NCI-H1092 treated with DMSO at 0.1 percent for 48 hours (cell line): ENCODE measurements at regions not wholly inside any gene's neighbourhood (a gene's known extent, or its start where the extent isn't known, plus 50 kb on each side); places are given as distances from the start of the nearest gene placed in this dataset.
"Not testable (repeated sequence)": the region's sequence is repeated elsewhere in the genome, so short reads cannot be mapped to it uniquely, and the experiment has no call there.

Experiments used
- DNase-seq: peaks from one replicate; lab custom pipeline; 2025; lab: John Stamatoyannopoulos, UW

DNA sequence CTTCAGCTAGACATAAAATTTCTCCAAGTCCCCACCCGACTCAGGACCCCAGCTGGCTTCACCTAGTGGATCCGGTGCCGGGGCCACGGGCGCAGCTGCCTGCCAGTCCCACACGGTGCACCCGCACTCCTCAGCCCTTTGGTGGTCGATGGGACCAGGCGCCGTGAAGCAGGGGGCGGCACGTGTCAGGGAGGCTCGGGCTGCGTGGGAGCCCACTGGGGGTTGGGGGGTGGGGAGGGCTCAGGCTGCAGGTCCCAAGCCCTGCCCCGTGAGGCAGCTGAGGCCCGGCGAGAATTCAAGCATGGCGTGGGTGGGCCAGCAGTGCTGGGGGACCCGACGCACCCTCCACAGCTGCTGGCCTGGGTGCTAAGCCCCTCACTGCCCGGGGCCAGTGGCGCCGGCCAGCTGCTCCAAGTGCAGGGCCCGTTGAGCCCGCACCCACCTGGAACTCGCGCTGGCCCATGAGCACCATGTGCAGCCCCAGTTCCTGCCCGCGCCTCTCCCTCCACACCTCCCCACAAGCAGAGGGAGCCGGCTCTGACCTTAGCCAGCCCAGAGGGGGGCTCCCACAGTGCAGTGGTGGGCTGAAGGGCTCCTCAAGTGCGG is 747.0 kb downstream of the FAM181B start:
- DNase-seq: no peak

DNA sequence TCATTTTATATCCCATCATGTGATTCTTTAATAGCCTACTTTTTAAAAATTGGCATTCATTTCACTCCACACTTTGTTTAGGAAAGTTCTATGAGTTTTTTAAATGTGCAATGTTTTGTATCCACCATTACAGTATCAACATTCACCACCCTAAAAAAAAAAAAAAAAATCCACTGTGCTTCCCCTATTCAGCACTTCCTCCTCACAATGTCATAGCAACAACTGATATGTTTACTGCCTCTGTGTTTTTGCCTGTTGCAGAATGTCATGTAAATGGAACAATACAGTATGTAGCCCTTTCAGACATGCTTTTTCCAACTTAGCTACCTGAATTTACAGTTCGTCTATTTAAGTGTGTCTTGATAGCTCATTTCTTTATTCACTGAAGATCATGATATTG is 754.2 kb downstream of the FAM181B start:
- DNase-seq: no peak

DNA sequence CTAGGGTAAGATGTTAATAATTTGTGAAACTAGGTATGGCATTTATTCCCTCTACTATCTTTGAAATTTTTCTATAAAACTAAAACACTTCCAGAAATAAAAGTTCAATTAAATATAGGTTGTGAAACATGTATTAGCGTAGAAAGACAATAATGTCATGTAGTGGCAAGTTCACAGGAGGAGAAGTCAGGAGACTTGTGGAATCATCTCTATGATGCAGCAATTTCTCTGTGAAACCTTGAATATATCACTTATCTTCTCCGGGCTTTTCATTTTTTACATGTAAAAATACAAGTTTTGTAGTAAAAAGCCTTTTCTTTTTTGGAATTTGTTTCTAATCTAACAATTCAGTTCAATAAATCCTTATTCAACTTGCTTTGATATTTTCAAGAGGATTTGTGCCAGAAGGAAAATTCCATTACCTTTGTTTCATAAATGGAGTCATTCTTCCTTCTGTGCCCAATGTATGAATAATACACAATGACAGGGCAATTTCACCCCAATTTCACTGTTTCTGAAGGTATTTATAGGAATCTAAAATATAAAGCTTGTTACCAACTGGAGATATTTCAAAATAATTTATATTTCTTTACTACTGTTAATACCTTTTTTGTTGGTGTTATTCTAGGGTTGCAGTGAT is 758.3 kb downstream of the FAM181B start:
- no peak for DNase-seq

DNA sequence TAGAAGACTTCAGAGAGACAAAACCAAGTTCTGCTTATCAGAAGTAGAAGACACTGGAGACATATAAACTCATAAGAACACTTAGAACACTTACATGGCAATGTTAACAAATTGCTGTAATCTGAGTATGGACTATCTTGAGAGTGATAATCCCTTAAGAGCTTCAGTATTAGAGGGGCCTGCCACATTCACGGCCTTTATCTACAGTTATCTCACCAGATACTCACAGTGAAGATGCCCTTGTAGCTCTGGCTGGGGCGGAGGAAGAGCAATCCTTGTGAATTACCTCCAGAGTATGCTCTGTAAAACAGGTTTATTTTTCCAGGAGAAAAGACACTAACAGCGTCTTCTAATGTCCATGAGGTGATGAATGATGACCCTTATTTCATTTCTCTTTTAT is 762.8 kb downstream of the FAM181B start:
- DNase-seq: no peak

DNA sequence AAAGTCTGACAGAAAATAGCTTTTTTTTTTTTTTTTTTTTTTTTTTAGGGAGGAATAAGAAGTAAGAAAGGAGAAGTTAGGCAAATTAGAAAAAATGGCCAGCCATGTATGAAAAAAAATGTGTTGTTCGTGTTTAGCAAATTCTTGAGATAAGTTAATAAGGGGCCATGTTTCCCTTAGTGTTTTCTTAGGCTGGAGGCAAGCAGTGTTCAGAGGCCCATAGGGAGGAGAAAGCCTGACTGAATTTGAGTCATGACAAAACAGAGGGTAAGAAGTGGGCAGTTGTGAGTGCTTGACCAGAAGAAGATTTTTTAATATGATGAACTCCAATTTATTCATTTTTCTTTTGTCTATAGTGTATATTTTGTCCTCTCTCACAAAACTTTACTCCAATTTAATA is 766.4 kb downstream of the FAM181B start:
- no peak for DNase-seq

DNA sequence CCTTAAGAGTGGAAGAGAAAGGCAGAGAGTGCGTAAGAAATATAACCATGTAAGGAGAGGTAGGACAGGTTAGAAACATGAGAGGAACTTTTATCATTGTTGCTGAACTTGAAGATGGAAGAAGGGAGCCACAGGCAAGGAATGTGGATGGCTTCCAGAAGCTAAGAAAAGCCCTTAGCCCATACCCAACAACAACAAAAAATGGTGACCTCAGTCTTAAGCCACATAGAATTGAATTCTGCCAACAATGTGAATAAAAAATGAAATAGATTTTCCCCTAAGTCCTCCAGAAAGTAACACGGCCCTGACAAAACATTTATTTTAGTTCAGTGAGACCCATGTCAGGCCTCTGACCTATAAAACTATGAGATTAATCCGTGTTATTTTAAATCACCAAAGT is 767.3 kb downstream of the FAM181B start:
- DNase-seq: no peak

DNA sequence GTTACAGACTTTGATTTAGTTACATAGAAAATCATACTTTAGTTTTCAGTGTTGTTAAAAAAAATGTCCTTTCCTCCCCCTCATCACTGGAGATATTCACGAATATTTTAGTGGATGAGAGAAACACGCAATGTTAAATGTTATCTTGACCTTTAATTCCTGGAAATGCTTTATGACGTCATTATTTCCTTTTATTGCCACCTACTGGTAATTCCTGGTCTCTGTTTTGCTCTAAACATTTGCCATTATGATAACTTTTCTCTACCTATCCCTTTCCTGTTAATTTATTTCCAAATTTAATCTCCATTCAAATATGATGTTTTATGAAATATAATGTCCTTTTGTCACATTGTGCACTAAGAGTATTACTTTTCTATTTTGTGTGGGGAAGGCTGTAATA is 770.6 kb downstream of the FAM181B start:
- no peak for DNase-seq

DNA sequence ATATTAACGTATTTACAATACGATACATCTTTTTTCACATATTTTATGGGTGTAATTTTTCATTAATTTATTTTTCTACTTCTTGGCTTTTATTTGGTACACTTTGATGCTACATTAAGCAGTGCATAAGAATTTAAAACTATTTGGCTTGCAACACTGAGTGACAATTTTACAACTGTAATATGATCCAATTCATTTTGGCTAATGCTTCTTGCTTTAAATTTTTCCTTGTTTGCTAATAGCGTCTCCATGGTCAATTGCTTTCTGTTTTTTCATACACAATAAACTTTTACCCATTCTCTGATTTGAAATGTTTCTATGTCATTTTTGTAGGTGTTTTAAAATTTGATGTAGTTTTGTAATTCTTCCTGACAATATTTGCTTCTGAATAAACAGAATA is 773.2 kb downstream of the FAM181B start:
- DNase-seq: no peak

DNA sequence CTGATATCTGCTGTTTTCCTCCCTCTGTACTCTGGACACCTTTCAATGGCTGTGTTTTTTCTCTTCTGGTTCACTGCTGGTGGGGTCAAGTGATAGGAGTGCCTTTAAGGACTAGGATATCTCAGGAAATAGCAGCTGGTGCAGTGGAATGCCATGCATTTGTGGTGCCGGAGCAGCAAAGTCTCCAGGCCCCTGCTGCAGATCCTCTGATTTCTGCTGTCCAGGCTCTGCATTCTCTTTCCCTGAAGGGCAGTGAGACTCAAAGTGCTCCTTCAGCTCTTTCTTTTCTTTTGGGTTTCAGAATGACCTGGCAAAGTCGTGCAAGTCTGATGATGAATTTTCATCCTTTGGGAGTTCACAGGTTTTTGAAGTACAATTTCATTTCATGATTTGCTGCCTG is 774.3 kb downstream of the FAM181B start:
- DNase-seq: no peak

DNA sequence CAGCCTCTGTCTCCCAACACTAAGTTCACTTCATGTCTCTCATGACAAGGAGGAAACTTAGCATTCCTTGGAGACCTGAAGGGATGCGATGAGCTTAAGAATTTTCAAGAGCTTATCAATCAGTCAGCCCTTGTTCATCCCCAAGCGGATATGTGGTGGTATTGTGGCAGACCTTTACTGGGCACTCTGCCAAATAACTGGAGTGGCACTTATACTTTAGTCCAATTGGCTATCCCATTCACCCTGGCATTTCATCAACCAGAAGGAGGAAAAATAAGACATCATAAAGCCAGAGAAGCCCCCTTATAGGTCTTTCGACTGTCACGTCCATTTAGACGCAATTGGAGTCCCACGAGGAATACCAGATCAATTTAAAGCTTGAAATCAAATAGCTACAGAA is 779.4 kb downstream of the FAM181B start:
- not testable (repeated sequence) for DNase-seq

DNA sequence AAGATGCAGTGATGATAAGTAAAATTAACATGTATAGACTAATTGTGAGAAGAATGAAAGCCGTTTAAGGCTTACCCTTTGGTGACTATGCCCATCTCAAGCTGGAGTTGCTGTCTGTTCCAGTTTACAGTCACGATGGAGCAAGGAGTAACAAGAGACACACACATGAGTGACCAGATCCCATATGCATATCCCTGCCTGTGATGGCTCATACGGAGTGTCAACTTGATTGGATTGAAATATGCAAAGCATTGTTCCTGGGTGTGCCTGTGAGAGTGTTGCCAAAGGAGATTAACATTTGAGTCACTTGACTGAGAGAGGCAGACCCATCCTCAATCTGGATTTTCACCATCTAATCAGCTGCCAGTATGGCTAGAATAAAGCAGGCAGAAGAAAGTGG is 786.8 kb downstream of the FAM181B start:
- no peak for DNase-seq

DNA sequence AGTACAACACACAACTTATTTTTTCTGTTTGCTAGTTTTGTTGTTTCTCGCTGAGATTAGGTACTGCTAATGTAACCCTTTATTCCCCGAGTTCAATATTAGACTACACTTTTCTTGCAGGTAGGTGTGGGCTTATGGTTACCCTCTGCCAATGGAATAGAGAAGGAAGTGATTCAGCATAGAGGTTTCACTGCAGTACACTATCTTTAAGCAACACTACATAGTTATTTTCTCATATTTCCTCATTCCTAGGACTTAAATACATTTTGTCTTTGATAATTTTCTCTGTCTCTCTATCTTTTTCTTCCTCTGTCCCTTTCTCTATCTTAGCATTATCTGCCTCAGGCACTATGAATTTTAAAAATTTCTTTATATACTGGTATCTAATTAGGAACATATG is 791.0 kb downstream of the FAM181B start:
- DNase-seq: no peak

DNA sequence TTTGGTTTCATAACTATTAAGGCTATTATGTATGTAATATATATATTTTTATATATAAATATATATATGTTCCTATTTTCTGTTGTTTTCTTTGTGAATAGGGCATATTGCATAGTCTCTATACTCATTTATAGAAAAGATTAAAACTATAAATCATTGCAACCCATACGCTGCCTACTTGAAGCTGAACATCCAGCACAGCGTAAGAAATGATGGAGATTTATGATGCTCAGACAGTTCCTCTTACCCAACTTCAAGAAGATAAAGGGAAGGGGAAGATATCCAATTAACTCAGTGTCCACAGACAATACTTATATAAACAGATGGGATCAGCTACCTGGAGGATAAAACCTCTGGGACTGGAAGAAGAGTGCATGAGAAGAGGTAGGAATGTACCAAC is 791.7 kb downstream of the FAM181B start:
- no peak for DNase-seq

DNA sequence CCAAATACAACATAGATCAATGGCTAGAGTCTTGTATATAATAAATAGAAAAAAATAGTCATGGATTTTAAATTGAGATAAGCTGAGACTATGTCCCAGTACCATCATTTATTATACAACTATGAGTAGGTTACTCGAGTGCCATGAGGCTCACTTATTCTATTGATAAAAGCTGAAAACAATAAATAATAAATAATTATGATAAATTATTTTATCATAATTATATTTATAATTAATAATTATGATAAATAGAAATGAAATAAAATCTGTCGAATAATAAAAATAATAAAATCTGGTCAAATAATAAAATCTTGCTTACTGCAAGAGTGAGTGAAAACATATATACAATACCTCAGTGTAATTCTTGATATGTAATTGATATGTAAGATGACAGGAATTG is 801.4 kb downstream of the FAM181B start:
- no peak for DNase-seq

DNA sequence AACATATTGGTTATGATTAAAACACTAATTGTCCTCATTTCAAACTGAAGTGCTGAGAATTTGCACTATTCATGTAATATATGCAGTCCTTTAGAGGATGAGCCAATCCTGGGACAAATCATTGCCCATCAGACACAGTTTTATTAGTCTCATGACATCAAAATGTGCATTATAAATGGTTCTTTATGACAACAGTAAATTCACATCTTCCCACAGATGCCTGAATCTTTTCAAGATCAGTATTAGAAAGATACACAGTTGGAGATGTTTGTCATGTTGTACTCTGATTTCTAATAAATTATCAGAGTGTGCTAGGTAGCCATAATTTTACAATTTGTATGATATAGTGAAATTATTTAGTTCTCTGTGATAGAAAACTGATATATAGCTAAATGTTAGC is 813.5 kb downstream of the FAM181B start:
- no peak for DNase-seq

DNA sequence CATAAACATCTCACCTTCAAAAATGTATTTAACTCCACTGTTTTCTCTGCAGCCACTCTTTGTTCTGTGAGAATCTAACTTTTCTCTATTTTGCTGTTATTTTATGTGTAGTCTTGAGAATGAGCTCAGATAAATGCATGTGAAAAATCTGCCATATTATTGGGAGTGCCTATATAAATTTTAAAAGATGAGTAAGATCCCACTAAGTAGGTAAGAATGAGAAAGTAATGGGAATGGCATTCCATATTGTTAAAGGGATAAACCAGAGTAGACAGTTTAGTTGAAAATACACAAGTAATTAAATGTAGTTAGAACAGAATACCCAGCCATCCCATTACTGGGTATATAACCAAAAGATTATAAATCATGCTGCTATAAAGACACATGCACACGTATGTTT is 817.2 kb downstream of the FAM181B start:
- no peak for DNase-seq

DNA sequence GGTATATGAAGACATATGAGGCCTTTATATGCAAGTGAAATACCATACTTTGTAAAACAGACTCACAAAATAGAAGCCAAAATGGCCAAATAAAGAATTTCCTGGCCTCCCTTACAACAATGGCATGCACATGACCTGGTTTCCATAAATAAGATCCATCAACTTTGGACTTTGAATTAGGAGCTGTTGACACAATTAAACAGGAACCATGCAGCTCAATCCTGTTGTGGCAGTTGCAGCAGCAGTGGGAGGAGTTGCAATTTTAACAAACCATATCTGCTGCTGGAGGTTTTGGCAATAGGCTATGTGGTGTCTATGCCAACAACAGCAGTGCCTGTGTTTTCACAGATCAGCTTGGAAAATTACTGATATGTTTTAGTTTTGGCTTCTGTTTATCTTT is 818.6 kb downstream of the FAM181B start:
- no peak for DNase-seq

DNA sequence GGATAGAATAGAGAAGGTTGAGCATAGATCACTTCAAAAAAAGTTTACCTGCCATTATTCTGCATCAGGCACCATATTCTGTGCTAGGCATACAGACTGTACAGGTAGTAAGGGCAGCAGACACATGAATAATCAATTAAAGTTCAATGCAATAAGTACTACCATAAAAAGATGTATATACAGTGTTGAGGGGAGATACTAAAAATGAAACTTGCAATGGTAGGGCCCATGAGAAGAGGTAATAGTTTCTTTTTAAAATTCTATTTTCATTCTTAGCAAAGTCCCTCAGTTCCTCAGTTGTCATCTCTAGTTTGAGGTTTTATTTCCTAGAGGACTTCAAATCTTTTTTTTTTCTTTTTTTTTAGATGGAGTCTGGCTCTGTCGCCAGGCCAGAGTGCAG is 819.9 kb downstream of the FAM181B start:
- DNase-seq: no peak

DNA sequence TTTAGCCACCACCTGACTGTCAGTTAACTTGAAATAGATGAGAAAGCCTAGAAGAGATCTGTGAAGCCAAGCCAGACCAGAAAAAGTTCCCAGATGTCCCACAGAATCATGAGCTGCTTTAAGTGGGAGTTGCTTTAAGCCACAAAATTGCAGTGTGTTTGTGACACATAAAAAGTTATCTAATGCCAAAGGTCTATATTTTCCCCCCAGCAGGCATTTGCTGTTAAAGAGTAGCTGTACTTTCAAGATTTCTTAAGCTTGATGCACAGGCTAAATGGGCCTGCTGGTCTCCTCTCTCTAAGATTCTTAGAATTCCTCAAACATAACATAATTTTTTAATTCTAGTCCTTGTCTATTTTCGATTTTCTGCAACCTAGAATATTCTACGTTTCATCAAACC is 825.7 kb downstream of the FAM181B start:
- no peak for DNase-seq

DNA sequence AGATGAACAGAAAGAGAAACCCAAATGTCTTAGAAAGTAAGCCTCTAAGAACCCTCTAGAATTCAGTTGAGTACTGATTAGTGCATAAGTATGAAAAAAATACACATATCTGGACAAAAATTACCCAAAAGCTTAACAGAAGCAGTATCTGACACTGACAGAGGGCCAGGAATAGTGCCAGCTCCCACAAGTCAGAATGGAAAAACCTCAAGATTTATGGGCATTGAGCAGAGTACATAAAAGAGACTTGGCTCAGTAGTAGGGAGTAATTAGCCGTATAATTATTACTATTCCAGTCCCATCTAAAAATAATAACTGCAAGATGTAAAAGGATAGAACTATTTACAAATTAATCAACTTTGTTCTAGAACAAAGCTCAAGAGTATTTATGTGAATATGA is 834.5 kb downstream of the FAM181B start:
- DNase-seq: no peak

DNA sequence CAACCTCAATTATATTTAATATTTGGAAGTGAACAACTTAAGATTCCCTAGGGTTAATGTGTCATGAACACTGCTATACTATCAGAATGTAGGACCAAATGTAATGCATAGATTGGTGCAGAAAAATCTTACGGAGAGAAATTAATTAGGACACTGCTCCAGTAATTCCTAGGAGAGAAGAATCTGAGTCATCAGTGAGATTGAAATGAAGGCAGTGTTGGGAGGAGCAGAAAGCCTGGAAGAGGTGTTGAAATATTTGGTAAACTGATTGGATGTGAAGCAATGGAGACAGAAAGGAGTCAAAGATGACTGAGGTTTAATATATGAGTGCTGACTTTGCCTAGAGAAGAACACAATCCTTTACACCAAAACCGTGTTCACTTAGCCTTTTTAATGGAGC is 836.0 kb downstream of the FAM181B start:
- DNase-seq: no peak

DNA sequence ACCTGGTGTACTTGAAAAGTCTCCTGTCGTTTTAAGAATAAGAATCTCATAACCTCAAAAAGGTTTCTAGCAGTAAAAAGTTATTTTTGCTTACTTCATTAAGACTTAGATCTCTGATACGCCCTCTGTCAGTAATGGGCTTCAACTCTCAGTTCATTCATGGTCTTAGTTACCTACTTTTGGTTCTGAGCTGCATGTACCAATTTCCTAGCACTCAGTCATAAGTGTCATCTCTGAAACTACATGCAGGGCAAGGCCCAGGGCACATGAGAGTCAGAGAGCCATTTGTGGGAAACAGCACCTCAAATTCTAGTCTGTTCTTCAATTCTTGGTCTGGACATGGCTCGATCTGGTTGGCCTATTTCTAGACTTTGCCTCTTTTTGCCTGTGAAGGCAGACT is 838.4 kb downstream of the FAM181B start:
- no peak for DNase-seq

DNA sequence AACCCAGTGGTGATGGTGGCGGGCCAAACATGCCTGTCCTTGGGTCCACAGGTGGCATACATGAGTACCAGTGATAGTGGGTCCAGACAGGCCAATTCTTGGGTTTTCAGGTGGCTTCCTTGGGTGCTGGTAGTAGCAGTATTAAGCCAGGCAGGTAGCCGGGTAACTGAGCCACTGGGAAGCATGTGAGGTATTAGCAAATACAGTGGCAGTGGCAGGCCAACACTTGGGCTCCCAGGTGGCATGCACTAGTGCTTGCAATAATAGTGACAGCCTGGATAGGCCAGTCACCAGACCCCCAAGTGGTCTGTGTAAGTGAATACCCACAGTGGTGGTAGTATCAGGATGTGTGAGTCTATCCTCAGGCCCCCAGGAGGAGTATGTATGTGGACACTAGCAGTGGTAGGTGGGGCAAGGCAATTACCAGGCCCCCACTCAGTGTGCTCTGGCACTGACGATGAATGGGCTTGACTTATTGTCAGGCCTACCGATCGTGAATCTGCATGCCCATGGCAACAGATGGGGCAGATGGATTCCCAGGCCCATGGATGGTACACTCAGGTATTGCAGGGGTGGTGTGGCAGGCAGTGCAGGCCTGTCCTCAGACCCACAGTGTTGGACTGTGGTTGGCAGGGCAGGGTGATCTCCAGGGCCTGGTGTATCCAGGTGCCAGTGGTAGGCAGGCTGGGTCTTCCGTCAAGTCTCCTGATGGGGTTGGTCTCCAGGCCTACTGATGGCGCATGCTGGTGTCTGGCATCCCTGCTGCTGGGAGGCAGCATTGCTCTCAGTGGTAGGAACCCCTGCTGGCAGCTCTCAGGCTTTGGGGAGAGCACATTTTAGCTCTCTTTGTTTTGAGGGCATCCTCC is 840.7 kb downstream of the FAM181B start:
- no peak for DNase-seq
